Neuronal stem cell (in vitro differentiated cells): ENCODE measurements at regions not wholly inside any gene's neighbourhood (a gene's known extent, or its start where the extent isn't known, plus 50 kb on each side); places are given as distances from the start of the nearest gene placed in this dataset.

Experiments used
- DNase-seq: peaks from one replicate; pipeline ENCODE4 v3.0.0-alpha.2; 2013; ENCODE audit warnings: low spot score
- H2AFZ ChIP-seq: one replicate; pipeline ENCODE4 v1.6.1; 2013; ENCODE audit warnings: mild to moderate bottlenecking, low read length, inconsistent platforms
- H2AK5ac ChIP-seq: 2 replicates; pipeline ENCODE4 v1.6.1; 2013; ENCODE audit warnings: low read depth, mild to moderate bottlenecking, inconsistent platforms, low read length, moderate library complexity, mixed read lengths
- H2BK120ac ChIP-seq: 2 replicates; pipeline ENCODE4 v1.6.1; 2013; ENCODE audit warnings: low read depth, mild to moderate bottlenecking, inconsistent platforms, low read length, moderate library complexity, mixed read lengths
- H2BK12ac ChIP-seq: one replicate; pipeline ENCODE4 v1.6.1; 2013; ENCODE audit warnings: low read length, inconsistent platforms
- H2BK15ac ChIP-seq: 2 replicates; pipeline ENCODE4 v1.6.1; 2013; ENCODE audit warnings: mild to moderate bottlenecking, low read length, inconsistent platforms, mixed read lengths
- H2BK5ac ChIP-seq: one replicate; pipeline ENCODE4 v1.6.1; 2013; ENCODE audit warnings: inconsistent platforms, mild to moderate bottlenecking, low read length, moderate library complexity
- H3K14ac ChIP-seq: one replicate; pipeline ENCODE4 v1.6.1; 2013; ENCODE audit warnings: low read length, inconsistent platforms
- H3K18ac ChIP-seq: 2 replicates; pipeline ENCODE4 v1.6.1; 2013; ENCODE audit warnings: low read length, inconsistent platforms
- H3K23ac ChIP-seq: 2 replicates; pipeline ENCODE4 v1.6.1; 2013; ENCODE audit warnings: low read depth, mild to moderate bottlenecking, mixed read lengths, low read length, inconsistent platforms; ENCODE audit not compliant: poor library complexity
- H3K27ac ChIP-seq: replicated peaks from 3 replicates; pipeline ENCODE4 v1.5.1; 2013; ENCODE audit warnings: low read length, inconsistent platforms
- H3K27me3 ChIP-seq, 3 experiments: 2 replicates each; pipeline ENCODE4 v1.6.1; 2013; ENCODE audit warnings: low read length in 3 of 3, mild to moderate bottlenecking in 2 of 3, inconsistent platforms in 1 of 3, low read depth in 1 of 3, mixed read lengths in 1 of 3, moderate library complexity in 1 of 3; ENCODE audit not compliant: control insufficient read depth in 3 of 3, insufficient read depth in 3 of 3
- H3K36me3 ChIP-seq, 2 donors: replicated peaks in 1 of 2; 2 replicates each; pipeline ENCODE4 v1.6.1; 2013; ENCODE audit warnings: low read length in 2 of 2; ENCODE audit not compliant: control insufficient read depth in 2 of 2, insufficient read depth in 2 of 2
- H3K4ac ChIP-seq: 2 replicates; pipeline ENCODE4 v1.6.1; 2013; ENCODE audit warnings: inconsistent platforms, mild to moderate bottlenecking, low read length, moderate library complexity
- H3K4me1 ChIP-seq, 2 donors: 1 replicate in 1 of 2; 2 replicates in 1 of 2; pipeline ENCODE4 v1.6.1; 2013; ENCODE audit warnings: low read length in 2 of 2, low read depth in 1 of 2; ENCODE audit not compliant: control insufficient read depth in 2 of 2, insufficient read depth in 1 of 2
- H3K4me2 ChIP-seq: one replicate; pipeline ENCODE4 v1.6.1; 2013; ENCODE audit warnings: mild to moderate bottlenecking, low read length, inconsistent platforms; ENCODE audit not compliant: insufficient read depth, poor library complexity, severe bottlenecking
- H3K4me3 ChIP-seq, 2 donors: 2 replicates each; pipeline ENCODE4 v1.5.1; 2013; ENCODE audit warnings: low read length in 2 of 2, mild to moderate bottlenecking in 2 of 2, inconsistent platforms in 1 of 2, moderate library complexity in 1 of 2
- H3K79me1 ChIP-seq: one replicate; pipeline ENCODE4 v1.6.1; 2013; ENCODE audit warnings: low read depth, mild to moderate bottlenecking, inconsistent platforms, low read length, moderate library complexity
- H3K9ac ChIP-seq: one replicate; pipeline ENCODE4 v1.6.1; 2013; ENCODE audit warnings: mild to moderate bottlenecking, low read depth, low read length, inconsistent platforms; ENCODE audit not compliant: poor library complexity
- H3K9me3 ChIP-seq, 2 donors: replicated peaks in 1 of 2; 2 replicates each; pipeline versions ENCODE3 to v1.6.1; 2013; ENCODE audit warnings: low read length in 2 of 2, mild to moderate bottlenecking in 2 of 2, inconsistent platforms in 1 of 2, low read depth in 1 of 2, mixed read lengths in 1 of 2, moderate library complexity in 1 of 2; ENCODE audit not compliant: control insufficient read depth in 2 of 2, insufficient read depth in 1 of 2
- H4K8ac ChIP-seq: one replicate; pipeline ENCODE4 v1.6.1; 2013; ENCODE audit warnings: low read depth, mild to moderate bottlenecking, inconsistent platforms, low read length, moderate library complexity
- H4K91ac ChIP-seq: one replicate; pipeline ENCODE4 v1.6.1; 2013; ENCODE audit warnings: low read length, low read depth, mild to moderate bottlenecking, inconsistent platforms; ENCODE audit not compliant: poor library complexity
- WGBS, 2 donors: extraction: QIAGEN DNeasy Blood & Tissue Kit; methylation state at CpG; one replicate each; pipeline ENCODE4 v1.1.7; 2013; ENCODE audit warnings: missing lambda C conversion rate in 2 of 2, mixed read lengths in 1 of 2; ENCODE audit not compliant: insufficient read length in 2 of 2, insufficient replicate concordance in 1 of 2; ENCODE audit errors: extremely low coverage in 2 of 2; 5-methylcytosine and 5-hydroxymethylcytosine counted together

GRCh38 chr13:71149046-71149445 lies 718.0 kb downstream of the DACH1 start:
- DNase-seq = no peak
- H2BK120ac ChIP-seq = no peak overlapping the region
- no peak overlapping the region for H3K9ac ChIP-seq
- H3K4me3 ChIP-seq = no peak overlapping the region
- WGBS, 2 donors = no CpG with 5 or more reads among the region's 3 CpGs
- H4K91ac ChIP-seq = no peak overlapping the region
- no peak overlapping the region for H4K8ac ChIP-seq
- H3K79me1 ChIP-seq = no peaks in the 10 kb centered on the region
- H3K9me3 ChIP-seq = no peaks in the 10 kb centered on the region
- H3K27me3 ChIP-seq = no peaks in the 10 kb centered on the region
- H3K4ac ChIP-seq = no peak overlapping the region
- no peak overlapping the region for H2BK12ac ChIP-seq
- H2BK15ac ChIP-seq = no peak overlapping the region
- no peak overlapping the region for H2AK5ac ChIP-seq
- no peak overlapping the region for H2BK5ac ChIP-seq
- peaks cover 0 to 5% of the 10 kb centered on the region in 2 donors for H3K4me1 ChIP-seq
- H3K18ac ChIP-seq = no peak overlapping the region
- H3K23ac ChIP-seq = no peak overlapping the region
- no peak overlapping the region for H3K14ac ChIP-seq
- no peaks in the 10 kb centered on the region for H3K36me3 ChIP-seq
- H3K27ac ChIP-seq = no peak overlapping the region
- no peak overlapping the region for H2AFZ ChIP-seq
- H3K4me2 ChIP-seq = no peak overlapping the region

GRCh38 chr13:71148396-71148795 lies 718.6 kb downstream of the DACH1 start:
- H4K91ac ChIP-seq = no peak overlapping the region
- H3K9ac ChIP-seq = no peak overlapping the region
- H3K4me1 ChIP-seq = peaks cover 0 to 5% of the 10 kb centered on the region in 2 donors
- H2AK5ac ChIP-seq = no peak overlapping the region
- peak overlapping the region; percentile 28 for H2AFZ ChIP-seq
- H3K27ac ChIP-seq = peak overlapping the region; percentile 11
- no peak overlapping the region for H2BK15ac ChIP-seq
- H3K4me3 ChIP-seq = no peak overlapping the region
- H2BK5ac ChIP-seq = no peak overlapping the region
- H3K18ac ChIP-seq = no peak overlapping the region
- H3K36me3 ChIP-seq = no peaks in the 10 kb centered on the region
- no CpG with 5 or more reads among the region's 1 CpG for WGBS, 2 donors
- no peak overlapping the region for H3K14ac ChIP-seq
- peak; percentile 58 for DNase-seq
- no peak overlapping the region for H2BK12ac ChIP-seq
- H3K9me3 ChIP-seq = no peaks in the 10 kb centered on the region
- no peak overlapping the region for H3K4ac ChIP-seq
- no peak overlapping the region for H2BK120ac ChIP-seq
- no peak overlapping the region for H3K4me2 ChIP-seq
- no peak overlapping the region for H4K8ac ChIP-seq
- no peak overlapping the region for H3K23ac ChIP-seq
- H3K79me1 ChIP-seq = no peaks in the 10 kb centered on the region
- H3K27me3 ChIP-seq = no peaks in the 10 kb centered on the region

GRCh38 chr13:71144883-71145282 lies 722.1 kb downstream of the DACH1 start:
- Histone ChIP-seq H3K9me3 (no peaks in the 10 kb centered on the region), H3K4me1 (peaks cover 0 to 5% of the 10 kb centered on the region in 2 donors), H2BK120ac (no peak overlapping the region), H2BK15ac (no peak overlapping the region), H2BK12ac (no peak overlapping the region), H3K79me1 (no peaks in the 10 kb centered on the region), H3K36me3 (no peaks in the 10 kb centered on the region), H3K9ac (no peak overlapping the region), H2BK5ac (no peak overlapping the region), H3K4ac (no peak overlapping the region), H3K27me3 (no peaks in the 10 kb centered on the region), H3K4me2 (no peak overlapping the region), H4K91ac (no peak overlapping the region), H3K18ac (no peak overlapping the region), H2AFZ (no peak overlapping the region), H3K14ac (no peak overlapping the region), H3K23ac (no peak overlapping the region), H3K4me3 (no peak overlapping the region), H3K27ac (no peak overlapping the region), H2AK5ac (no peak overlapping the region), H4K8ac (no peak overlapping the region)
- no CpG with 5 or more reads among the region's 2 CpGs for WGBS, 2 donors
- DNase-seq = no peak

GRCh38 chr13:71137101-71137500 lies 729.9 kb downstream of the DACH1 start:
- no peaks in the 10 kb centered on the region for H3K4me1 ChIP-seq
- no peak overlapping the region for H3K4me3 ChIP-seq
- no peak overlapping the region for H3K9ac ChIP-seq
- no peaks in the 10 kb centered on the region for H3K36me3 ChIP-seq
- H2AK5ac ChIP-seq = no peak overlapping the region
- H2BK120ac ChIP-seq = no peak overlapping the region
- no peak overlapping the region for H3K18ac ChIP-seq
- no peak overlapping the region for H3K14ac ChIP-seq
- H4K8ac ChIP-seq = no peak overlapping the region
- no peak overlapping the region for H4K91ac ChIP-seq
- no peak overlapping the region for H3K4ac ChIP-seq
- no peak overlapping the region for H2BK15ac ChIP-seq
- no CpG with 5 or more reads among the region's 2 CpGs for WGBS, 2 donors
- no peak overlapping the region for H2BK12ac ChIP-seq
- no peak for DNase-seq
- no peak overlapping the region for H3K4me2 ChIP-seq
- H2BK5ac ChIP-seq = no peak overlapping the region
- H3K9me3 ChIP-seq = no peaks in the 10 kb centered on the region
- no peak overlapping the region for H3K27ac ChIP-seq
- H3K23ac ChIP-seq = no peak overlapping the region
- no peak overlapping the region for H2AFZ ChIP-seq
- H3K27me3 ChIP-seq = no peaks in the 10 kb centered on the region
- no peaks in the 10 kb centered on the region for H3K79me1 ChIP-seq
